ENCODE measurements at regions not wholly inside any gene's neighbourhood (a gene's known extent, or its start where the extent isn't known, plus 50 kb on each side); places are given as distances from the start of the nearest gene placed in this dataset.

- no peak for TF ChIP-seq CTCF (IDR thresholded peaks at IDR 0.05; ENCODE audit: low read depth, low read length)
- in situ Hi-C loops (cut with HindIII; ENCODE audit: low sequenced_read_pairs), result no loop called here
- no peak for DNase-seq (ENCODE audit: low read depth, low spot score)
- H3K4me3 ChIP-seq (ENCODE audit: low read depth, low read length), result no peak overlapping the region
Observed at GRCh38 chr2:180564051-180564450, 416.4 kb upstream of the UBE2E3 start.

GRCh38 chr2:180562378-180562777 is 418.0 kb upstream of the UBE2E3 start:
- TF ChIP-seq CTCF (IDR thresholded peaks at IDR 0.05; ENCODE audit: low read depth, low read length), result no peak
- no peak overlapping the region for H3K4me3 ChIP-seq (ENCODE audit: low read depth, low read length)
- in situ Hi-C loops (cut with HindIII; ENCODE audit: low sequenced_read_pairs), result no loop called here
- no peak for DNase-seq (ENCODE audit: low read depth, low spot score)

GRCh38 chr2:180559771-180560170 is 420.6 kb upstream of the UBE2E3 start:
- TF ChIP-seq CTCF (IDR thresholded peaks at IDR 0.05; ENCODE audit: low read depth, low read length), result no peak
- no peak overlapping the region for H3K4me3 ChIP-seq (ENCODE audit: low read depth, low read length)
- in situ Hi-C loops (cut with HindIII; ENCODE audit: low sequenced_read_pairs), result no loop called here
- DNase-seq (ENCODE audit: low read depth, low spot score), result peak; percentile 25

GRCh38 chr2:180559038-180559437 is 421.4 kb upstream of the UBE2E3 start:
- DNase-seq (ENCODE audit: low read depth, low spot score), result no peak
- TF ChIP-seq CTCF (IDR thresholded peaks at IDR 0.05; ENCODE audit: low read depth, low read length), result no peak
- no peak overlapping the region for H3K4me3 ChIP-seq (ENCODE audit: low read depth, low read length)
- in situ Hi-C loops (cut with HindIII; ENCODE audit: low sequenced_read_pairs), result no loop called here

DNA sequence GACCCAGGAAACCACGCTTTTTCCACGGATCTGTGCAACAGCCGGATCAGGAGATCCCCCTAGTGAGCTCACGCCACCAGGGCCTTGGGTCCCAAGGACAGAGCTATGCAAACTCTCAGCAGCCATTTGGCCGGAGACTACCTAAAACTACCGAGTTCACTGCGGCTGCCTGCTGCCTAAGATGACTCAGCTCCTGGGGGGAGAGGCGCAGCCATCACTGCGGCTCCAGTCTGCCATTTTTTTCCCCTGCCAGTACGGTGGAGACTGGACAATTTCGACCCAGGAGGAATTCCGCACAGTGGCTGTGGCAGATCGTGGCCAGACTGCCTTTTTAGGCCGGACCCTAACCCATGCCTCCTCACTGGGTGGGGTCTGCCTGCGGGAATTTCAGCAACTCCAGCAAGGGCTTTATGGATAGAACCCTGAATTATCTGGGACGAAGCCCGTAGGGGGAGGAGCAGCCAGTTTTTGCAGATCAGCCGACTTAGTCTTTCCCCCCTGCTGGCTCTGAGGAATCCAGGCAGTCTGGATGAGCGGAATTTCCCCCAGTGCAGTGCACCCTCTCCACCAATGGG is 424.9 kb upstream of the UBE2E3 start:
- in situ Hi-C loops (cut with HindIII; ENCODE audit: low sequenced_read_pairs), result no loop called here
- DNase-seq (ENCODE audit: low read depth, low spot score), result no peak
- TF ChIP-seq CTCF (IDR thresholded peaks at IDR 0.05; ENCODE audit: low read depth, low read length), result no peak
- H3K4me3 ChIP-seq (ENCODE audit: low read depth, low read length), result no peak overlapping the region

DNA sequence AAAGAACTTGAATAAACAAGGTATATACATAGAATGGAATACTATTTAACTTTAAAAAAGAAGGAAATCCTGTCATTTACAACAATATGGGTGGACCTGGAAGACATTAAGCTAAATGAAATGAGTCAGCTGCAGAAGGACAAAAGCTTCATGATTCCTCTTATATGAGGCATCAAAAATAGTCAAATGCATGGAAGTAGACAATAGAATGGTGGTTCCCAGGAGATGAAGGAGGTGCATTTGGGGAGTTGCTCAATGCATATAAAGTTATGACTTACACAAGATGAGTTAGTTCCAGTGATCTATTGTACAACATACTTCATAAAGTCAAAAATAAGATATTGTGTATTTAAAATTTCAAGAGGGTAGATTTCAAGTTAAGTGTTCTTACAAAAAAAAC is 426.1 kb upstream of the UBE2E3 start:
- DNase-seq (ENCODE audit: low read depth, low spot score), result no peak
- TF ChIP-seq CTCF (IDR thresholded peaks at IDR 0.05; ENCODE audit: low read depth, low read length), result no peak
- in situ Hi-C loops (cut with HindIII; ENCODE audit: low sequenced_read_pairs), result no loop called here
- H3K4me3 ChIP-seq (ENCODE audit: low read depth, low read length), result no peak overlapping the region

Measured in astrocyte of the spinal cord (primary cell).